ENCODE measurements at regions not wholly inside any gene's neighbourhood (a gene's known extent, or its start where the extent isn't known, plus 50 kb on each side); places are given as distances from the start of the nearest gene placed in this dataset.
"Not testable (repeated sequence)": the region's sequence is repeated elsewhere in the genome, so short reads cannot be mapped to it uniquely, and the experiment has no call there.

- DNase-seq (ENCODE audit: low read depth in 2 of 2) = no peak
These were observed 51.0 kb upstream of the PRB2 start for GRCh38 chr12:11446372-11446771.

- no peak for DNase-seq (ENCODE audit: low read depth in 2 of 2)
These were observed 62.8 kb upstream of the PRB2 start for GRCh38 chr12:11457996-11458645.

GRCh38 chr12:11460343-11461023 lies 65.1 kb upstream of the PRB2 start:
- DNase-seq (ENCODE audit: low read depth in 2 of 2) = no peak

GRCh38 chr12:11461433-11461832 lies 66.1 kb upstream of the PRB2 start:
- DNase-seq (ENCODE audit: low read depth in 2 of 2) = no peak

- no peak for DNase-seq (ENCODE audit: low read depth in 2 of 2)
These were observed 81.7 kb upstream of the PRB2 start for GRCh38 chr12:11477110-11477509.

- no peak for DNase-seq (ENCODE audit: low read depth in 2 of 2)
These were observed 87.6 kb upstream of the PRB2 start for GRCh38 chr12:11482955-11483354.

GRCh38 chr12:11486623-11487444 lies 91.5 kb upstream of the PRB2 start:
- peak; percentile 27 to 63 for DNase-seq (ENCODE audit: low read depth in 2 of 2)

GRCh38 chr12:11496157-11496851 lies 100.9 kb upstream of the PRB2 start:
- DNase-seq (ENCODE audit: low read depth in 2 of 2) = no peak

- no peak for DNase-seq (ENCODE audit: low read depth in 2 of 2)
These were observed 102.1 kb upstream of the PRB2 start for GRCh38 chr12:11497438-11497837.

- DNase-seq (ENCODE audit: low read depth in 2 of 2) = no peak
These were observed 102.6 kb upstream of the PRB2 start for GRCh38 chr12:11497995-11498394.

GRCh38 chr12:11498574-11498973 lies 103.2 kb upstream of the PRB2 start:
- not testable (repeated sequence) for DNase-seq (ENCODE audit: low read depth in 2 of 2)

- DNase-seq (ENCODE audit: low read depth in 2 of 2) = no peak
These were observed 104.4 kb upstream of the PRB2 start for GRCh38 chr12:11499806-11500187.

GRCh38 chr12:11500188-11500860 lies 105.0 kb upstream of the PRB2 start:
- peak; percentile 24 to 35 for DNase-seq (ENCODE audit: low read depth in 2 of 2)

GRCh38 chr12:11500861-11501230 lies 105.5 kb upstream of the PRB2 start:
- no peak for DNase-seq (ENCODE audit: low read depth in 2 of 2)

GRCh38 chr12:11508699-11509098 lies 113.3 kb upstream of the PRB2 start:
- no peak for DNase-seq (ENCODE audit: low read depth in 2 of 2)

GRCh38 chr12:11509326-11509725 lies 114.0 kb upstream of the PRB2 start:
- DNase-seq (ENCODE audit: low read depth in 2 of 2) = no peak

- no peak for DNase-seq (ENCODE audit: low read depth in 2 of 2)
These were observed 115.3 kb upstream of the PRB2 start for GRCh38 chr12:11510671-11511070.

GRCh38 chr12:11513288-11513687 lies 117.9 kb upstream of the PRB2 start:
- no peak for DNase-seq (ENCODE audit: low read depth in 2 of 2)

GRCh38 chr12:11517080-11517479 lies 121.7 kb upstream of the PRB2 start:
- no peak for DNase-seq (ENCODE audit: low read depth in 2 of 2)

GRCh38 chr12:11524446-11524845 lies 125.0 kb upstream of the ETV6 start:
- no peak for DNase-seq (ENCODE audit: low read depth in 2 of 2)

- no peak for DNase-seq (ENCODE audit: low read depth in 2 of 2)
These were observed 115.4 kb upstream of the ETV6 start for GRCh38 chr12:11534064-11534463.

- no peak for DNase-seq (ENCODE audit: low read depth in 2 of 2)
These were observed 114.3 kb upstream of the ETV6 start for GRCh38 chr12:11535127-11535526.

All from stimulated activated CD8-positive, alpha-beta memory T cell treated with anti-CD3 and anti-CD28 coated beads, Interleukin-15, amount 100 ng/mL, for 4 hours (primary cell).